ENCODE measurements at regions not wholly inside any gene's neighbourhood (a gene's known extent, or its start where the extent isn't known, plus 50 kb on each side); places are given as distances from the start of the nearest gene placed in this dataset.

DNA sequence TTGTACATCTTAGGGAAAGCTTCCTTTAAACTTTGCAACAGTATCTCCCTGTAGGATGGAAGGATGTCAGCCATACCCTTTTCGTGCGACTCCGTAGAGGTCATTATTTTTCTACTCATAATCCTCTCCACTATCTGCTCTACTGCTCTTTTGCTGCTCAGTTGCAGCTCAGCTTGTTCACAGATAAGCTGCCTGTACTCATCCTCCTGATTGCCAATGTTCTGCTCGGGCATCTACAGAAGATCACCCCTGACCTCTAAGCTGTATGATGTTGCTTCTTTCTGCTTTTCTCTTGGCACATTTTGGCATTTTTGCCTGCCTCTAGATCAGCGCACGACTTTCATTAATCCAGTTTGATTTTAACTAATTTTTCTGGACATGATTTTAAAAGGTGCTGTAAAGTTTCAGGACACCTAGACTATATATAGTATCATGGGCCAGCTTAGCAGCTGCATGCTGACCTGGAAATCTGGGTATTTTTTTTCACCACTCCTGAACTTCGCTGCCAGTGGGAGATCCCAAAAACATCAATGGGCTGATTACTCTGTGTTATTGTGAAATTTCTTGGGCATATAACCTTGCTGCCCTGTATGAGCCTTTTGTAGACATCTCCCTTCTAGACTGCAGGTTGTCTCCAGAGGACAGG lies 131.2 kb upstream of the ZNF608 start:
- DNase-seq = no peak
- Histone ChIP-seq H3K9me3 (ENCODE audit: control insufficient read depth in 2 of 3, low read length in 3 of 3) (no peaks in the 10 kb centered on the region), H3K27ac (ENCODE audit: low read depth, low read length) (no peak overlapping the region), H3K36me3 (ENCODE audit: control insufficient read depth in 2 of 3, insufficient read depth in 3 of 3, low read length in 3 of 3) (no peaks in the 10 kb centered on the region), H3K4me1 (ENCODE audit: control insufficient read depth in 2 of 2, insufficient read depth in 2 of 2, low read length in 2 of 2) (no peaks in the 10 kb centered on the region), H3K27me3 (ENCODE audit: control insufficient read depth in 2 of 2, insufficient read depth in 2 of 2, low read length in 2 of 2) (no peaks in the 10 kb centered on the region), H3K4me3 (ENCODE audit: low read length) (no peak overlapping the region)
- Mint-ChIP-seq H3K27ac (no peak overlapping the region), H3K4me1 (peaks cover 0 to 2% (median 0%) of the 10 kb centered on the region in 7 donors), H3K27me3 (no peaks in the 10 kb centered on the region), H3K4me3 (no peak overlapping the region), H3K9me3 (peaks cover 0 to 6% (median 0%) of the 10 kb centered on the region in 11 donors), H3K36me3 (no peaks in the 10 kb centered on the region)
- ATAC-seq = no peak
- intact Hi-C loops (cut with micrococcal nuclease) = no loop called here
- POLR2A ChIA-PET = no interaction called here
- CTCF ChIA-PET = no interaction called here

DNA sequence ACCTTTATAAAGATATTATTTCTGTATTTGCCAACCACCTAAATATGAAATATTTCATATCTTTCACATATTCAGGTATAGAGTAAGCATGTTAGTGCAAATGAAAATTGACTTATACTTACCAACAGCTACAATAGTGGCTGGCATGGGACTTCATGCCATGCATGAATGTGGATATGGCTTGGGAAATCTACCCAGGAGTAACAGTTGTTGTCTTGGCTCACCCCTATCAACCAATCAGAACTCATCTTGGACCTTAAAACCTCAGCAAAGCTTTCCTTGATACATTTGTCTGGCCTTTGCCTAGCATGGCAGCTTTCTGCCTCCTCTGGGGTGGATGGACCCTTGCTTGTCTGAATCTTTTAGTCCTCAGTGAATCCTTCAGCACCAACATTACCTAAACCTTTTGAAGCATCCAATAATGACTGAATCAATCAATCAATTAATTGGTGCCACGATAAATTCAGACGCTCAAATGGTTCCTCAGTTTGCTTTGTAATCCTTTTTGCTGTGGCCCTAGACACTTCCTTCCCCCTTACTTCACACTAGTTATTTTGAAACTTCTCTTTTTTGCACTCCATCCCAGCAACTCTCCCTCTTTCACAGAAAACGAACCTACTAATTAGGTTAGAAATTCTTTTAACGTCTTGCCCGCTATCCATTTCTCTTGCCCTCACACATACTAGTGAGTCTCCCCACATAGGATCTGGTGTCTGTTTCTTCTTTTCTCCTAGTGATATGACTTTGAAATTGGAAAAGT lies 132.3 kb upstream of the ZNF608 start:
- Histone ChIP-seq H3K4me1 (ENCODE audit: control insufficient read depth in 2 of 2, insufficient read depth in 2 of 2, low read length in 2 of 2) (no peaks in the 10 kb centered on the region), H3K27me3 (ENCODE audit: control insufficient read depth in 2 of 2, insufficient read depth in 2 of 2, low read length in 2 of 2) (no peaks in the 10 kb centered on the region), H3K4me3 (ENCODE audit: low read length) (no peak overlapping the region), H3K27ac (ENCODE audit: low read depth, low read length) (no peak overlapping the region), H3K36me3 (ENCODE audit: control insufficient read depth in 2 of 3, insufficient read depth in 3 of 3, low read length in 3 of 3) (no peaks in the 10 kb centered on the region), H3K9me3 (ENCODE audit: control insufficient read depth in 2 of 3, low read length in 3 of 3) (no peaks in the 10 kb centered on the region)
- H3K9me3 Mint-ChIP-seq = peaks cover 0 to 6% (median 0%) of the 10 kb centered on the region in 11 donors
- CTCF ChIA-PET = no interaction called here
- H3K4me1 Mint-ChIP-seq = peaks cover 0 to 2% (median 0%) of the 10 kb centered on the region in 7 donors
- DNase-seq = no peak
- no peak overlapping the region for H3K4me3 Mint-ChIP-seq
- H3K36me3 Mint-ChIP-seq = no peaks in the 10 kb centered on the region
- POLR2A ChIA-PET = no interaction called here
- H3K27me3 Mint-ChIP-seq = no peaks in the 10 kb centered on the region
- ATAC-seq = peak; percentile 34
- intact Hi-C loops (cut with micrococcal nuclease) = no loop called here
- no peak overlapping the region for H3K27ac Mint-ChIP-seq

DNA sequence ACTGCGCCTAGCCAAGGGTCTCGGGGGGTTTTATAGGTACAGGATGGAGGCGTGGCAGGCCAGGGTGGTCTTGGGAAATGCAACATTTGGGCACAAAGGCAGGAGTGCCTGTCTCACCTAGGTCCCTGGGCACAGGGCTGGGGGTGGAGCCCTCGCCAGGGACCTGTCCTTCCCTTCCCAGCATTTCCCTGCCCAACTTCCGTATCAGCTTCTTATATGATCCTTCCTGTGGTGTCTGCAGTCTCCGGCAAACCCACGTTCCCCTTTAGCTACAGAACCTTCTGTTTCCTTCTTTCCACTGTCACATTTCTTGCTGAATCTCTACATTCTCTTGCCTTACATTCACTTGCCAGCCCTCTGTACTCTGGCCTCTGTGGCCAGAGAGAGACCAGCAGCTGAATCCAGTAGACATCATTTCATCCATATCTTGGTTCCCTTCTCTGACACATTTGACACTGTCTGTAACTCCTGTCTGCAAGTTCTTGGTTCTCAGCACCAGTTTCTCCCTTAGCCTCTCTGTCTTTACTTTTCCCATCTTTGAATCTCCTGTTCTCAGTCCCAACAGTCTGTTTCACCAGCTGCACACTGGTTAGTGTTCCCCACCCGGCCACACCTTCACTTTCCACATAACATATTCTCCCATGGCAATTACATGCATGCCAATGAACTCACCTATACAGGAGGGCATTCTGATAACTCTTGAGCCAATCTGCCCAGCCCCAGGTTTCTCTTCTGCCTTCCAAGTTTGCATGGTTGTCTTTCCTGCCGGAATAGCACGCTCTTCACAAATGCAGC lies 134.7 kb upstream of the ZNF608 start:
- H3K4me1 Mint-ChIP-seq = peaks cover 0 to 2% (median 0%) of the 10 kb centered on the region in 7 donors
- H3K4me3 Mint-ChIP-seq = no peak overlapping the region
- intact Hi-C loops (cut with micrococcal nuclease) = no loop called here
- H3K4me1 ChIP-seq (ENCODE audit: control insufficient read depth in 2 of 2, insufficient read depth in 2 of 2, low read length in 2 of 2) = no peaks in the 10 kb centered on the region
- POLR2A ChIA-PET = no interaction called here
- H3K27ac ChIP-seq (ENCODE audit: low read depth, low read length) = no peak overlapping the region
- H3K36me3 ChIP-seq (ENCODE audit: control insufficient read depth in 2 of 3, insufficient read depth in 3 of 3, low read length in 3 of 3) = no peaks in the 10 kb centered on the region
- H3K4me3 ChIP-seq (ENCODE audit: low read length) = no peak overlapping the region
- H3K36me3 Mint-ChIP-seq = no peaks in the 10 kb centered on the region
- no peaks in the 10 kb centered on the region for H3K9me3 ChIP-seq (ENCODE audit: control insufficient read depth in 2 of 3, low read length in 3 of 3)
- no peak for DNase-seq
- peak; percentile 29 for ATAC-seq
- H3K9me3 Mint-ChIP-seq = no peaks in the 10 kb centered on the region
- H3K27me3 ChIP-seq (ENCODE audit: control insufficient read depth in 2 of 2, insufficient read depth in 2 of 2, low read length in 2 of 2) = no peaks in the 10 kb centered on the region
- H3K27ac Mint-ChIP-seq = no peak overlapping the region
- no peaks in the 10 kb centered on the region for H3K27me3 Mint-ChIP-seq
- CTCF ChIA-PET = interaction anchor here (0.6 kb wide), 1 partner anchor 287 kb away, joined by 3 read pairs; no protein-coding TSS in a partner anchor

DNA sequence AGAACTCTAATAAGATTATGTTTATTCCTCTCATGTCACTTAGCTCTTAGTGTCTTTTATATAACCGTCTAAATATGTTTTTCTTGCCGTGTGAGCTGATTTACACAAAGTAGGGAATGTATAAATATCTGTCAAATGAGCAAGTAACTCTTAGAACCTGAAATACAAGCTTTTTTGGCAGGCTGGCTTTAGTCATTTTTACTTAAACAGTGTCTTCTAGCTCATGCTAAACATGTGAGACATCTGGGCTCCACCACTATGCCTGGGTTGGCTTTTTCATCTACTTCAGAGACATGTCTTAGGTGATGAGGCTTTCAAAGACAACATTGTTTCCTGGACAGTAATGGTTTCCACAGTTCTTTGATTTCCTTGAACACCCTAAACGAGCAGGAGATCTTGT lies 137.2 kb upstream of the ZNF608 start:
- Histone ChIP-seq H3K27me3 (ENCODE audit: control insufficient read depth in 2 of 2, insufficient read depth in 2 of 2, low read length in 2 of 2) (no peaks in the 10 kb centered on the region), H3K27ac (ENCODE audit: low read depth, low read length) (no peak overlapping the region), H3K4me3 (ENCODE audit: low read length) (no peak overlapping the region), H3K4me1 (ENCODE audit: control insufficient read depth in 2 of 2, insufficient read depth in 2 of 2, low read length in 2 of 2) (no peaks in the 10 kb centered on the region), H3K9me3 (ENCODE audit: control insufficient read depth in 2 of 3, low read length in 3 of 3) (no peaks in the 10 kb centered on the region), H3K36me3 (ENCODE audit: control insufficient read depth in 2 of 3, insufficient read depth in 3 of 3, low read length in 3 of 3) (no peaks in the 10 kb centered on the region)
- peaks cover 0 to under 1% (median 0%) of the 10 kb centered on the region in 7 donors for H3K4me1 Mint-ChIP-seq
- no peak for ATAC-seq
- no peaks in the 10 kb centered on the region for H3K27me3 Mint-ChIP-seq
- no peak overlapping the region for H3K27ac Mint-ChIP-seq
- CTCF ChIA-PET = no interaction called here
- no peak for DNase-seq
- intact Hi-C loops (cut with micrococcal nuclease) = no loop called here
- POLR2A ChIA-PET = no interaction called here
- no peaks in the 10 kb centered on the region for H3K9me3 Mint-ChIP-seq
- no peak overlapping the region for H3K4me3 Mint-ChIP-seq
- H3K36me3 Mint-ChIP-seq = no peaks in the 10 kb centered on the region

DNA sequence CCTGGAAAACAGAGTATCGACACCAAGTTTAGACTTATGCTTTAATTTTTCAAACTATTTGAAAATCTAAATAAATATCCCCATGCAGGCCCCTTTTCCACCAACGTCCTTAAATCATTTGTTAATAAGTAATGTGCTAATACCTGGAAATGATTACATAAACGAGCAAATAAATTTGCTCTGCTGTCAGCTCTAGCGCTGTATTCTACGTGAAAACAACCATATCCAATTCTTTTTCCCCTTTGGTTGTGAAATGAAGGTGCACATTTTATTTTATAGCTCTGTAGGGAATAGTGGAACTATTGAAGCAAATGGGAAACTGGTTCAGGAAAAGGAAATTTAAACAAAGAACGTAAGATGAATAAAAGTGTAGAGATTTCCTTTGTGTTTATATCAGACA lies 137.7 kb upstream of the ZNF608 start:
- H3K27ac Mint-ChIP-seq = no peak overlapping the region

DNA sequence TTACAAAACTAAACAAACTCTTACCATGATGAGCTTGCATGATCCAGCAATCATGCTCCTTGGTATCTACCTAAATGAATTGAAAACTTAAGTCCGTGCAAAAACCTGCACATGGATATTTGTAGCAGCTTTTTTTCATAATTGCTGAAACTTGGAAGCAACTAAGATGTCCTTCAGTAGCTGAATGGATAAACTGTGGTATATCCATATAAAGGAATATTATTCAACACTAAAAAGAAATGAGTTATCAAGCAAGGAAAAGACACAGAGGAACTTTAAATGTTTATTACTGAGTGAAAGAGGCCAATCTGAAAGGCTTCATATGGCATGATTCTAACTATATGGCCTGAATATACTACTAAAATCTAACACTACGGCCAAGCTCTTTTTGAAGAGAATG lies 139.1 kb upstream of the ZNF608 start:
- no peaks in the 10 kb centered on the region for H3K36me3 Mint-ChIP-seq
- H3K4me3 Mint-ChIP-seq = no peak overlapping the region
- peaks cover 0 to 2% (median 0%) of the 10 kb centered on the region in 7 donors for H3K4me1 Mint-ChIP-seq
- Histone ChIP-seq H3K4me1 (ENCODE audit: control insufficient read depth in 2 of 2, insufficient read depth in 2 of 2, low read length in 2 of 2) (no peaks in the 10 kb centered on the region), H3K27me3 (ENCODE audit: control insufficient read depth in 2 of 2, insufficient read depth in 2 of 2, low read length in 2 of 2) (no peaks in the 10 kb centered on the region), H3K4me3 (ENCODE audit: low read length) (no peak overlapping the region), H3K9me3 (ENCODE audit: control insufficient read depth in 2 of 3, low read length in 3 of 3) (no peaks in the 10 kb centered on the region), H3K27ac (ENCODE audit: low read depth, low read length) (no peak overlapping the region), H3K36me3 (ENCODE audit: control insufficient read depth in 2 of 3, insufficient read depth in 3 of 3, low read length in 3 of 3) (no peaks in the 10 kb centered on the region)
- no peak for ATAC-seq
- intact Hi-C loops (cut with micrococcal nuclease) = no loop called here
- CTCF ChIA-PET = no interaction called here
- no peak for DNase-seq
- POLR2A ChIA-PET = no interaction called here
- H3K9me3 Mint-ChIP-seq = no peaks in the 10 kb centered on the region
- H3K27me3 Mint-ChIP-seq = no peaks in the 10 kb centered on the region
- H3K27ac Mint-ChIP-seq = no peak overlapping the region

More for the DNA sequence above, 137.7 kb upstream of the ZNF608 start:
- Histone ChIP-seq H3K36me3 (ENCODE audit: control insufficient read depth in 2 of 3, insufficient read depth in 3 of 3, low read length in 3 of 3) (no peaks in the 10 kb centered on the region), H3K9me3 (ENCODE audit: control insufficient read depth in 2 of 3, low read length in 3 of 3) (no peaks in the 10 kb centered on the region), H3K27ac (ENCODE audit: low read depth, low read length) (no peak overlapping the region), H3K4me3 (ENCODE audit: low read length) (no peak overlapping the region), H3K4me1 (ENCODE audit: control insufficient read depth in 2 of 2, insufficient read depth in 2 of 2, low read length in 2 of 2) (no peaks in the 10 kb centered on the region), H3K27me3 (ENCODE audit: control insufficient read depth in 2 of 2, insufficient read depth in 2 of 2, low read length in 2 of 2) (no peaks in the 10 kb centered on the region)
- no peak for ATAC-seq
- intact Hi-C loops (cut with micrococcal nuclease) = no loop called here
- POLR2A ChIA-PET = no interaction called here
- Mint-ChIP-seq H3K9me3 (no peaks in the 10 kb centered on the region), H3K4me1 (peaks cover 0 to 2% (median 0%) of the 10 kb centered on the region in 7 donors), H3K27me3 (no peaks in the 10 kb centered on the region), H3K36me3 (no peaks in the 10 kb centered on the region), H3K4me3 (no peak overlapping the region)
- no peak for DNase-seq
- CTCF ChIA-PET = no interaction called here

All from naive thymus-derived CD4-positive, alpha-beta T cell (primary cell).